IPS DF 6.9 (cell line): ENCODE measurements at regions not wholly inside any gene's neighbourhood (a gene's known extent, or its start where the extent isn't known, plus 50 kb on each side); places are given as distances from the start of the nearest gene placed in this dataset.

Source experiments
- DNase-seq: peaks from one replicate; pipeline ENCODE4 v3.0.0-alpha.2; 2013; ENCODE audit warnings: low read depth, low spot score
- H3K27ac ChIP-seq: one replicate; pipeline ENCODE4 v1.5.1; 2013; ENCODE audit warnings: low read length, control low read depth
- H3K27me3 ChIP-seq: 2 replicates; pipeline ENCODE4 v1.6.1; 2013; ENCODE audit warnings: mild to moderate bottlenecking, low read length; ENCODE audit not compliant: control insufficient read depth, insufficient read depth
- H3K36me3 ChIP-seq: 2 replicates; pipeline ENCODE4 v1.6.1; 2013; ENCODE audit warnings: low read length; ENCODE audit not compliant: control insufficient read depth, insufficient read depth
- H3K4me1 ChIP-seq: 2 replicates; pipeline ENCODE4 v1.6.1; 2013; ENCODE audit warnings: low read length; ENCODE audit not compliant: control insufficient read depth, insufficient read depth
- H3K4me3 ChIP-seq: 2 replicates; pipeline ENCODE4 v1.5.1; 2013; ENCODE audit warnings: mild to moderate bottlenecking, low read length
- H3K9me3 ChIP-seq: 2 replicates; pipeline ENCODE4 v1.6.1; 2013; ENCODE audit warnings: low read length, inconsistent platforms; ENCODE audit not compliant: control insufficient read depth, insufficient read depth
- WGBS: extraction: QIAGEN DNeasy Blood & Tissue Kit; methylation state at CpG from one replicate; pipeline ENCODE4 v1.1.7; 2013; ENCODE audit warnings: mixed read lengths, missing lambda C conversion rate; ENCODE audit not compliant: insufficient read length, insufficient coverage; 5-methylcytosine and 5-hydroxymethylcytosine counted together

DNA sequence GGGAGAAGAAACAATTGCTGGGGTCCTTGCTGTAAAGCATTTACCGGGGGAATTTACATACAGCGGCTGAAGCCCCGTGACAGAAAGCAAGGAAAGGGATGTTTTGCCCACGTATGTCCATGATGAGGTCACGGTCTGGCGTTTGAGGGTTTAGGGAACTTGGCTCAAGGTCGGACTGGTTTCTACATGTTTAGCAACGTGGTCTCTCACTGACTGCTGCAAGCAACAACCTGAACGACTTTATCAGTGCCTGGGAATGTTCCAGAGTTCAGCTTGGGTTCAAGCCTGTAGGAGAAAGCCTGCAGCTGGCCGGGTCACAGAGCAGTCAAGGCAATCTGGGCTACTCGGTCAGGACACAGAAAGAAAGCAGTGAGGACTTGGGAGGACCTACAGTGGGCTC, 323.3 kb downstream of the AJAP1 start:
- H3K9me3 ChIP-seq, result peaks cover 2% of the 10 kb centered on the region
- H3K27me3 ChIP-seq, result no peaks in the 10 kb centered on the region
- no peak overlapping the region for H3K27ac ChIP-seq
- H3K36me3 ChIP-seq, result no peaks in the 10 kb centered on the region
- H3K4me1 ChIP-seq, result no peaks in the 10 kb centered on the region
- H3K4me3 ChIP-seq, result no peak overlapping the region
- no CpG with 5 or more reads among the region's 11 CpGs for WGBS
- DNase-seq, result no peak

DNA sequence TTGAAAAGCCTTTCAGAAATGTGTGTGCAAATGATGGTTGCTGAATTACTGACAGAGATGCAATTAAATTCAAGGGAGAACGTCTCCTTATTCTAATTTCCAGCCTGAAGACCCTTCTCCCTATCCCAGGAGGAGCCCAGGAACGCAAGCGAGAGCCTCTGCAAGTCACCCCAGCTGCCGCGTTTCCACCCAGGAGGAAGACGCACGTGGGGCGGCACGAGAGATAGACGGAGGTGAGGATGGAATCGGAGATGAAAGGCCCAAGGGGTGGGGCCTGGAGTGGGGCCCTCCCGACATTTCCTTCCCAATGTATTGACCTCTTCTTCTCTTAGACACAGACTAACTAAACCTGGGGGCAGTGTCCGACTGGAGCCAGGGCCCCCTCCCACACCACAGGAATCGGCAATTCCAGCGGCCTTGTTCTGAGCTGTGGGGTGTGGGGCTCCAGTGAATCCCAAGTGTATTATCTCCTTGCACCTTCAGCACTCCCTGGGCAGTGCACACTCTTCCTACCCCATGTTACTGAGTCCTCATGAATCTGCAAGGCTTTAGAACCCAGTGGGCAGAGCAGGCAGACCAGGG, 322.5 kb downstream of the AJAP1 start:
- no peak for DNase-seq
- Histone ChIP-seq H3K4me3 (no peak overlapping the region), H3K27me3 (no peaks in the 10 kb centered on the region), H3K27ac (no peak overlapping the region), H3K36me3 (no peaks in the 10 kb centered on the region), H3K4me1 (no peaks in the 10 kb centered on the region), H3K9me3 (peaks cover 2% of the 10 kb centered on the region)
- whole genome bisulfite sequencing, result no CpG with 5 or more reads among the region's 15 CpGs

DNA sequence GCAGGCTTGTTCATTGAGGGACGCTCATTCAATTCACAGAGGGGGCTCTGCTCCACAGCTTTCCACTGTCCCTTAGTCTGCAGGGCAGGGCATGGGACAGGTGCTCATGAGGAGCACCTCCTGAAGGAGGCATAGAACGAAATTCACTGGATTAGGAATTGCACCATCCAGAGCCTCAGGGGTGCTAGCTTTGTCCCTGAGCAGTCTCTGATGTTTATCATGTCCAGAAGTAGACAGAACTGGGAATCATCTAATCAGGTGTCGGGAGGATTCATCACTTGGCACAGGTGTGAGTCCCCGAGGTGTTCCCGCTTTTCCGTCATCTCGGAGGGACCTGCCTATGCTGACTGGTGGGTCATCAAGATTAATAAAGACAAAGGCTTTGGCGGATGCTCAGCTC, 321.4 kb downstream of the AJAP1 start:
- WGBS, result no CpG with 5 or more reads among the region's 8 CpGs
- no peak for DNase-seq

DNA sequence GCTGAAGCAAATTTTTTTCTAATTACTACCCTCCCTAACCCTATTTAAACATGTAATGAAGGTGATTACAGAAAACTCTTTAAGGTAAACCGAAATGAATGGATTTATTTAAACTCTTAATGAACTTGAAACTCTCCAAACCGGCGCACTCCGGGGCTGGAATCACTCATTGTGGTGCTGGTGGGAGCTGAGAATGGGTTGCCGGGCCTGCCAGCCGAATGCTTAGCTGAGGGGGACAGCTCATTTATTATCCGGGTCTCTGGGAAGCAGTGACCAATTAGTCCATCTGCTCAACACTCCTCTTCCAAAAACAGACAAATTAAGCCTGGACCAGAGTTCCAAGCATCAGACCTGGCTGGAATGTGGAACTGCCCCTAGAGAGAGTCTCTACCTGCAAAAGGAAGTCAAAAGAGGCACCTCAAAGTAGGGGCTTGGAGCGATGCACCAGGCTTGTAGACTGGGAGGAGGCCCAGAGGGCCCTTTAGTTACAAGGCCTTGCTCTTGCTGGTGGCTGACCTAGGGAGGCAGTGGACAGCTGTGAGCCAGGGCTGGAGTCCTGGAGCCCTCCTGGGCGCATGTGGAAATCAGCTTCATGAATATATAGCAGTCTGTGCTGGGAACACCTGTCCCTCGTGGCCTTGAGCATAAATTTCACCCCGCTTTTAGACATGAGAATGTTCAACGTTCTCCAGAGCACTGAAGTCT, 320.7 kb downstream of the AJAP1 start:
- H3K27ac ChIP-seq, result no peak overlapping the region

More for the DNA sequence above, 321.4 kb downstream of the AJAP1 start:
- no peaks in the 10 kb centered on the region for H3K36me3 ChIP-seq
- H3K9me3 ChIP-seq, result peaks cover 2% of the 10 kb centered on the region
- H3K4me3 ChIP-seq, result no peak overlapping the region
- H3K27ac ChIP-seq, result no peak overlapping the region
- no peaks in the 10 kb centered on the region for H3K27me3 ChIP-seq
- H3K4me1 ChIP-seq, result no peaks in the 10 kb centered on the region

DNA sequence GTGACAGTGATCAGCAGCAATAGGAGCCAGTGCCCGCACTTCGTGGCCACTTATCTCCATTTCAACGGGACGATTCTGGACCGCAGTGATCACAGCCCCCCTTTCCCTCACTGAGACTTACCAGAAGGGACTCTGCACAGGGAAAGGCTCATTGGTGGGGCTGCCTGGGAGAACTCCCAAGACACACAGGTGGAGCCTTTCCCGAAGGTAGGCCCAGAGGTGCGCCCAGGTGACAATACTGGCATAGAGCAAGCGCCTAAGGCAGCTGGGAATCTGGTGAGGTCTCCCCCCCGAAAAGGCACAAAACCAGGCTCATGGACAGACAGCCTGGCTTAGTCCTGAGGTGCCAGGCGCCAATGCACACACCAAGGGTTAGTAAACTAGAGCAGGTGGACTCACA, 318.9 kb downstream of the AJAP1 start:
- H3K27ac ChIP-seq, result no peak overlapping the region
- H3K27me3 ChIP-seq, result no peaks in the 10 kb centered on the region
- WGBS, result no CpG with 5 or more reads among the region's 10 CpGs
- peaks cover 2% of the 10 kb centered on the region for H3K9me3 ChIP-seq
- no peaks in the 10 kb centered on the region for H3K36me3 ChIP-seq
- DNase-seq, result no peak
- no peak overlapping the region for H3K4me3 ChIP-seq
- H3K4me1 ChIP-seq, result no peaks in the 10 kb centered on the region

More for the DNA sequence above, 320.7 kb downstream of the AJAP1 start:
- H3K9me3 ChIP-seq, result peaks cover 2% of the 10 kb centered on the region
- H3K4me3 ChIP-seq, result no peak overlapping the region
- WGBS, result no CpG with 5 or more reads among the region's 12 CpGs
- H3K36me3 ChIP-seq, result no peaks in the 10 kb centered on the region
- H3K4me1 ChIP-seq, result no peaks in the 10 kb centered on the region
- no peaks in the 10 kb centered on the region for H3K27me3 ChIP-seq
- no peak for DNase-seq

DNA sequence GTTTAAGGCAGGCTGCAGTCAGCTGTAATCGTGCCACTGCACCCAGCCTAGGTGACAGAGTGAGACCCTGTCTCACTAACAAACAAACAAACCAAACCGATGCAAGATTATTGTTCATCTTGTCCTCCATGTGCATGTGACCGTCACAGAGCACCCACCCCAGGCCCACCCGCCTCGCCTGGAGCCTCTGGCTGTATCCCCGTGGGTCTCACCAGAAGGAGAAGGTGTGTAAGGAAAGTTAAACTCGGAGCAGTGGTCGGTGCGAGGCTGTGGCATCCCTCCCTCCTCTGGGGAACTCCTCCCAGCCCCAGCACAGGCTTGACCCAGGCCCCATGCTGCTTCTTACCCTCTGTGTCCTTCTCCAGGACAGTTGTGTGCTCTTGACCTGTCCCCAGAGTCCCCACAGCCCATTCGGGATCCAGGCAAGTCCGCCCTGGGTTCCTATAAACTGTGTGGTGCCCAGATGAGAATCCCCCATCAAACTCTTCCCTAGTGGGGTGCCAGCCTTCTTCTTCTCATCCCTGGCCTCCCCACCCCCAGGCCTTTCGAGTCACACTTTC, 318.4 kb downstream of the AJAP1 start:
- Histone ChIP-seq H3K27ac (no peak overlapping the region), H3K4me3 (no peak overlapping the region), H3K27me3 (no peaks in the 10 kb centered on the region), H3K4me1 (no peaks in the 10 kb centered on the region), H3K9me3 (peaks cover 2% of the 10 kb centered on the region), H3K36me3 (no peaks in the 10 kb centered on the region)
- DNase-seq, result no peak
- WGBS, result no CpG with 5 or more reads among the region's 12 CpGs

DNA sequence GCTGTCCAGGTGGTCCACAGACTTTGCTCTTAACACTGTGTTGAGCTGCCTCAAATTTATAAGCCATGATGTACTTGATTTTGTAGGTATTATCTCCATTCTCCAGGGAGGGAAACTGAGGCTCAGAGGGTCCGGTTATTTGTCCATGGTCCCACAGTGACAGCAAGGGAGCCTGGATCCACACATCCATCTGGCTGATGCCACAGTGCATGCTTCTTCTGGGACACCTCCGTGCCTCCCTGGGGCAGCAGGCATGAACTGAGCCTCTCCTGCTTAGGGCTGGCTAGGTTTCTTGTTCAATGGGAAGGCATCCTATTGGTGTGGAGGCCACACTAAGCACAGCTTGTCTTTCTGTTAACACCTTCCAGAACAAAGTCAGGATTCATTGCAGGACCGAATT, 317.3 kb downstream of the AJAP1 start:
- H3K27ac ChIP-seq, result no peak overlapping the region
- no peaks in the 10 kb centered on the region for H3K4me1 ChIP-seq
- WGBS, result no CpG with 5 or more reads among the region's 3 CpGs
- no peak overlapping the region for H3K4me3 ChIP-seq
- H3K9me3 ChIP-seq, result no peaks in the 10 kb centered on the region; the same call in 1 of the 2 replicates
- H3K27me3 ChIP-seq, result no peaks in the 10 kb centered on the region
- no peaks in the 10 kb centered on the region for H3K36me3 ChIP-seq
- no peak for DNase-seq

DNA sequence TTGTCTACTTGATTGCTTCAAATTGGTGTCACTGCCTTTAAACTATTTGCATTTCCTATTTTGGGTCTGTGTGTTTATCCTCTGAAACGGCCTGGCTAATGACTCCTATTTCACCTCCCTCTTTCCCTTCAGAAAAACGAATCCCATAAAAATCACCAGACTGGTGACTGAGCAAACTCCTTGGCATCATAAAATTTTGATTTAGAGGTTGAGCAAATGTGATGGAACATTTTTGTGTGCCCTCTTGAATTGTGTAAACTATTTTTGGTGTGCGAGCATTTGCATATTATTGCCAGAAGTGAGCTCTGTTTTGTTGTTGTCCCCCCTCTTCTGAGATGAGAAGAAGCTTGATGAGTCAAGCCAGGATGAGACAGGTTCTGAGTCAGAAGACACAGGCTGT, 316.1 kb downstream of the AJAP1 start:
- no peak for DNase-seq
- WGBS, result no CpG with 5 or more reads among the region's 3 CpGs
- Histone ChIP-seq H3K4me3 (no peak overlapping the region), H3K9me3 (no peaks in the 10 kb centered on the region; the same call in 1 of the 2 replicates), H3K4me1 (no peaks in the 10 kb centered on the region), H3K27ac (no peak overlapping the region), H3K27me3 (no peaks in the 10 kb centered on the region), H3K36me3 (no peaks in the 10 kb centered on the region)

DNA sequence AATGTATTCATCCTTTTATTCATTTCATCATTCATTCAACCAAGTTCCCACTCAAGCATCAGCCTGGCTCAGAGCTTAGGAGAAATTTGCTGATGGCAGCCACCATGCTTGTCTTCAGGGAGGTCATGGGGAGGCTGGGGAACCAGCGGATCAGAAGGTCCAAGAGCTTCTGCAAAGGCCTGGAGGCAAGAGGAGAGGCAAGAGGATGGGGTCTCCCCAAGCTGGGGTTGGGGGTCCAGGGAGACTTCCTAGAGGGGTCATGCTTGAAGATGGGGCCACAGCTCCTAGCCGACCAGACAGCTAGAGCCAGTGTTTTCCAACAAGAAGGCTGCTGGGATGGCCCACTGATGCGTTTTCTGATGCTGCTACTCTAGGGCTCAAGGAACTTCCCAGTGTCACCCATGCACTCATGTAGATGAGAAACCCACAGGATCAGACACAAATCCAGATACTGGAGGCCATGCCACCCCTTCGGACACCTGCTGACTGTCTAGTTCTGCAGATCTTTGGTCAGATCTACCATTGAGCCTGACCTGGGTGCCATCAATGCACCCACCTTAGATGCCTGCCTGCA, 315.2 kb downstream of the AJAP1 start:
- DNase-seq, result no peak
- H3K27ac ChIP-seq, result no peak overlapping the region
- WGBS, result no CpG with 5 or more reads among the region's 4 CpGs
- H3K9me3 ChIP-seq, result no peaks in the 10 kb centered on the region; the same call in none of the 2 replicates
- H3K36me3 ChIP-seq, result no peaks in the 10 kb centered on the region
- H3K4me3 ChIP-seq, result no peak overlapping the region
- H3K4me1 ChIP-seq, result no peaks in the 10 kb centered on the region
- no peaks in the 10 kb centered on the region for H3K27me3 ChIP-seq

DNA sequence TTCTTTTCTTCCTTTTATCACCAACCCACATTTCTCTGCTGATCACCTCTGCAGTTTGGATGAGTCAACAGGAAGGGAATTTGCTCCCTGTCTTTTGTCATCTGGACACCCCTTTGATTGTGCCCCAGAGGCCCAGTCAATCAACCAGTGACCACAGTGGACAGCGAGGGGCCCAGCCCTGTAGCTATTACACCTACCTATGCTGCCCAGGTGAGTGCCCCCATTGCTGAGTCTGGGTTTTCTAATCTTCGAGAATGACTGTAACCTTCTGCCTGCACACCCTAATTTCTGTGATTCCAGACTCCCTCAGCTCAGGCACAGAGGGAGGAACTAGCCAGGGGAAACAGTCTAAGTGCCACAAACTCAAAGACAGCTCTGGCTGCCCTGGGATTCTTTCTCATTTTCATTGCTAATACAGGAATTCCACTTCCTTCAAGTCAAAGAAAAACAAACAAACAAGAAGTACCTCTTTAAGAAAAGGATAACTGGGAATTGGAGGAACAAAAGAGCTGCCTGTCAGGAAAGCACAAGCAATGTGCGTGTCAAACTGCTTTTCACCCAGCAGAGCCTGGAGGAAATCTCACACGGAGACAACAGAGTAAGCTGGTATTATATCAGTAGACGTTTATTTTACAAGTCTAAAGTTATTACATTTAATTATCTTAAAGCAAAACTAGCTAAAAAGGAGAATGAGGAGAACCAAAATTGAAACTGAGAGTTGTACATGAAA, 311.1 kb downstream of the AJAP1 start:
- no peak for DNase-seq
- no CpG with 5 or more reads among the region's 5 CpGs for WGBS
- Histone ChIP-seq H3K9me3 (no peaks in the 10 kb centered on the region; the same call in none of the 2 replicates), H3K4me1 (no peaks in the 10 kb centered on the region), H3K36me3 (no peaks in the 10 kb centered on the region), H3K27me3 (no peaks in the 10 kb centered on the region), H3K27ac (no peak overlapping the region), H3K4me3 (no peak overlapping the region)
